ENCODE measurements at regions not wholly inside any gene's neighbourhood (a gene's known extent, or its start where the extent isn't known, plus 50 kb on each side); places are given as distances from the start of the nearest gene placed in this dataset.

GRCh38 chr2:155391613-155392130, 693.2 kb downstream of the KCNJ3 start:
- TF ChIP-seq, protein P1, sequence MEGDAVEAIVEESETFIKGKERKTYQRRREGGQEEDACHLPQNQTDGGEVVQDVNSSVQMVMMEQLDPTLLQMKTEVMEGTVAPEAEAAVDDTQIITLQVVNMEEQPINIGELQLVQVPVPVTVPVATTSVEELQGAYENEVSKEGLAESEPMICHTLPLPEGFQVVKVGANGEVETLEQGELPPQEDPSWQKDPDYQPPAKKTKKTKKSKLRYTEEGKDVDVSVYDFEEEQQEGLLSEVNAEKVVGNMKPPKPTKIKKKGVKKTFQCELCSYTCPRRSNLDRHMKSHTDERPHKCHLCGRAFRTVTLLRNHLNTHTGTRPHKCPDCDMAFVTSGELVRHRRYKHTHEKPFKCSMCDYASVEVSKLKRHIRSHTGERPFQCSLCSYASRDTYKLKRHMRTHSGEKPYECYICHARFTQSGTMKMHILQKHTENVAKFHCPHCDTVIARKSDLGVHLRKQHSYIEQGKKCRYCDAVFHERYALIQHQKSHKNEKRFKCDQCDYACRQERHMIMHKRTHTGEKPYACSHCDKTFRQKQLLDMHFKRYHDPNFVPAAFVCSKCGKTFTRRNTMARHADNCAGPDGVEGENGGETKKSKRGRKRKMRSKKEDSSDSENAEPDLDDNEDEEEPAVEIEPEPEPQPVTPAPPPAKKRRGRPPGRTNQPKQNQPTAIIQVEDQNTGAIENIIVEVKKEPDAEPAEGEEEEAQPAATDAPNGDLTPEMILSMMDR (IDR thresholded peaks at IDR 0.05), result no peak
- TF ChIP-seq ZFX (IDR thresholded peaks at IDR 0.05; ENCODE audit: borderline replicate concordance), result no peak
